GM21529 (cell line): ENCODE measurements at regions not wholly inside any gene's neighbourhood (a gene's known extent, or its start where the extent isn't known, plus 50 kb on each side); places are given as distances from the start of the nearest gene placed in this dataset.

Source experiments
- ATAC-seq: cut with Tn5 transposase; IDR thresholded peaks from one replicate; pipeline ENCODE4 v1.9.1; 2021; ENCODE audit not compliant: unreplicated experiment

DNA sequence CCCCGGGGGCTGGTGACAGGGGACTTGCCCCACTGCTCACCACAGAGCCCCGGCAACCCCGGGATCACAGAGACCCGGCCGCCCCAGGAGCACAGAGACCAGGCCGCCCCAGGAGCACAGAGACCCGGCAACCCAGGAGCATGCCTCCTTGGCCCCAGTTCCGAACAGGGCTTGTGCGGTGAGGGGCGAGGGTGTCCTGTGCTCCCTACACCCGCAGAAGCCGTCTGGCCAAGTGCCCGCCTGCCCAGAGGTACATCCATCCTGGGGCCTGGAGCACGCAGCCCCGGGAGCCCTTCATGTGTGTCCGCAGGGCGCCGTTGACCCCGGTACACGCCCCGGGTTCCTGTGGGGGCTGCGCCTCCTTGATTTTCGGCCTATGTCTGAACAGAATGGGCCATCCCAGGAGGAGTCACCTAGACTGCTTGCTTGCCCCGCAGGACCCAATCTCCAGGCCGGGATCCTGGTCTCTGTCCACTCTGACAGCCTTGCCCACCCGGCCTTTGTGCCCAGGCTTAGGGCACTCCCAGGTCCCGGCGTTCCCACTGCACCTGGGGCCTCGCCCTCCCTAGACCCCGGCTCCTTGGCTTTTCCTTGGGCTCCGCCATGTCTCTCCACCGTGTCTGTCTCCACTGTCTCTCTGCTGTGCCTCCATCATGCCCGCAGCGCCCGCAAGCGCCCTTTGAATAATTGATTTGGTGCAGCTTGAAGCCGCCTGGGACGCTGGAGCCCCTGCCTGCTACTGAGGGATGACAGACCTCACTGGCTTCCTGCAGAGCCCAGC, 219.8 kb downstream of the ERMARD start:
- no peak for ATAC-seq

DNA sequence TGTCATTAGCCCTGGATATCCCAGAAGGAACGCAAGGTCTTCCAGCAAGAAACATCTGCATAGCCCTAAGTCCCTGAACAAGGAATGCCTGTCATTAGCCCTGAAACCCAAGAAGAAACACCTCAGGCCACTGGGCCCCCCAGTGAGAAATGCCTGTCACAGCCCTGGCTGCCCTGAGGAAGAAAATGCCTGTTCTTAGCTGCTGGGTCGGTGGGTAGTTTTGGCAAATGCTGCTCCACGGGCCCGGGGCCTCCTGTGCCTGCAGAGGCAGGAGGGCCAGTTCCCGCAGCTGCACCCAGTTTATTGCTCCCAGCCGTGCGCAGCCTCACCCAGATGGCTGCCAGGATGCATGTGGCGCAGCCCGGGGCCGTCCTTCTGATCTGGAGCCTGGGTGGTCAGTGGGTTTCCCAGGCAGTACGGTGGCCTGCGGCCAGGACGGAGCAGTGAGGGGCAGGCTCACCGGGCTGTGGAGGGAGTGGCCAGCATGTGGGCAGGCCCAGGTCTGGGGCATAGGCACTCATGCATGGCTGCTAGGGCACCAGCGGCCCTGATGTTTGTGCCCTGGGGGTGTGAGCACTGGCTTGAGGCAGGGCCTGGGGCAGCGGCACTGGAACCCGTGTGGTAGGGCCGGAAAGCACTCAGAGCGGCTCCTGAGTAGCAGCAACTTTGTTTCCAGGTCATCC, 219.0 kb downstream of the ERMARD start:
- ATAC-seq, result no peak

DNA sequence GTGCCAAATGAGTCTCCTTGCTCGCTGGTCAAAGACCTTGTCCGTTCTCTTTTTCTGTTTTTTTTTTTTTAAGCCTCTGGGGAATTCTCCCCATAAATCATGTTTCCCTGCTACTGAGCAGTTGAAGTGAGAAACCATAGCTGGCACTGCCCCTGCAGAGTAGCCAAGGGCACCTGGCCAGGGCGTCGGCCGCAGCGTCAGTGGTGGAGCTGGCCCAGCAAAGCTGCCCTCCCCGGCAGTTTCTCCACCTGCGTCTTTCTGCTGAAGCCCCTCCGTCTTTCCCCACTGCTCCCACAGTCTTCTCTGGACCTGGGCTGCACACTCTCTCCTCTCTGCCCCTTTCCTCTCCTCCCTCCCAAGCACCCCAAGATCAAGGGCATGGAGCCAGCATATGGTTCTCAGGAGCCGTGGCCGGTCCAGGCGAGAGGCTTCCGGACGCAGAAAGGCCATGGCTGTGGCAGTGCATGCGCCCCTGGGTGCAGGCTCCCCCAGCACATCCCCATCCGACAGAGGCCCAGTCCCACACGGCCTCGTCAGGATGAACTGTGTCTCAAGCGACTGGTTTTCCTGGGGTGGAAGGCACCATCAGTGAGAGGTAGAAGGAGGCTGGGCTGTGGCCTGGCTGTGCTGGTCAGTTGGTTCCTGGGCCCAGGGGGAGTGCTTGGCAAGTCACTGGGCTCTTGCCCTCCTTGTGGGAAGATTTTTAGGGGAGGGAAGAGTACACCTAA, 218.1 kb downstream of the ERMARD start:
- ATAC-seq, result no peak

DNA sequence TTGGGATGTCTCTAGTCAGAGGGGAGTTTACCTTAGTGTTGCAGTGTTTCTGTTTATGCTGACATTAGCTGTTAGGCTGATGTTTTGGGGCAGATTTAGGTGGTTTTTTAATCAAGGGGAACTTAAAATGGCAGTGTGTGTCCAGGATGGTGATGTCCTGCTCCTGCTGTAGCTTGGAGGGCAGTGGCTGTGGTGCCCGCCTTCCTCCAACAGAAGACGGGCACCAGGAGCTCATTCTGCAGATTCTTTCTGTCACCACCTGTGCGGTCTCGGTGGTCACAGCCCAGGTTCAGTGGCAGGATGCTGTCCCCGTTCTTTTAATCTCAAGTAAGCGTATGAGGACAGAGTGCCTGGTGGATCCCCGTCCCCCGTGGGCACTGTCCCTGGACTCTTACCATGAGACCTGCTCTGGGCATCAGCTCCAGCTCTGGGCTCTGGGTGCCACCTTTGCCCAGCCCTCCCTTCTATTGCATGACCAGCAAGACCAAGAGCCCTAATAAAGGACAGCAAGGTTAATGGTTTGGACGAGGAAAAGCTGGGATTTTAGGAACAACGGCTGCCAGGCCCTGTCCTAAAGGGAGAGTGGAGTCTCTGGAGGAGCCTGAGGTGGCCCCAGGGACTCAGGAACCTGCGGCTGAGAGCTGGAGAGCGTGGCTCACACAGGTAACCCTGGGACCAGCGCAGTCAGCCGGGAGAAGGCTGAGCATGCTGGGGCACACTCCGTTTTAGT, 217.3 kb downstream of the ERMARD start:
- no peak for ATAC-seq

- ATAC-seq, result no peak
Observed at GRCh38 chr6:169967687-169968086, 216.3 kb downstream of the ERMARD start.

GRCh38 chr6:169966312-169967181, 215.1 kb downstream of the ERMARD start:
- ATAC-seq, result no peak

DNA sequence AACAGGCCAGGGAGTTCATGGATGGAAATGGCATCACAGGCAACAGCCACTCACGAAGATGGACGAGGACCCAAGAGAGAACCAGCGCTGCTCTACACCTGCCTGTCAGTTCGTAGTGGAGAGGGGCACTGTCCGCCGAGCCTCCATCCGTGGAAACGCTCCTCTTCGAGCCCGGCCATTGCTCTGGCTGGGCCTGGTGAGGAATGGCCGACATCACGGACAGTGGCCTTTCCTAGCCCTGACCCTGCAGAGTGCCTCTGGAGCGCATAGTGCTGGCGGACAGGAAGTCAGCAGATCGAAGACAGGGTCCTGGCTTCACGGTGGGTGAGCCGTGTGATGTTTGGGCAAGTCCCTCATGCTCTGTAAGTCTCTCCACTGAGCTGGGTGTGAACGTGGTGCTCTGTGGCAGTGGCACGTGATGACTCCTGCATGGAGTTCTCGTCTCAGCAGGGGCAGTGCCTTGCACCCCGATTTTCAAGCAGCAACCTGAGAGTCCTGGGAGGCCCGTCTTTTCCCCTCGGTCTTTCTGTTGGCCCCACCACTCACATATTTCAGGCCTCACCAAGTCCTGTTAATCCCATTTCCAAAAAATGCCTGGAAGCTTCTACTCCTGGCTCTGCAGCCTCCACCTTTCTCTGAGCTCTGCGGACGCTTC, 214.4 kb downstream of the ERMARD start:
- ATAC-seq, result no peak

GRCh38 chr6:169965239-169965638, 213.8 kb downstream of the ERMARD start:
- ATAC-seq, result no peak

GRCh38 chr6:169964486-169965180, 213.2 kb downstream of the ERMARD start:
- no peak for ATAC-seq

- ATAC-seq, result no peak
Observed at GRCh38 chr6:169963581-169964297, 212.3 kb downstream of the ERMARD start.

DNA sequence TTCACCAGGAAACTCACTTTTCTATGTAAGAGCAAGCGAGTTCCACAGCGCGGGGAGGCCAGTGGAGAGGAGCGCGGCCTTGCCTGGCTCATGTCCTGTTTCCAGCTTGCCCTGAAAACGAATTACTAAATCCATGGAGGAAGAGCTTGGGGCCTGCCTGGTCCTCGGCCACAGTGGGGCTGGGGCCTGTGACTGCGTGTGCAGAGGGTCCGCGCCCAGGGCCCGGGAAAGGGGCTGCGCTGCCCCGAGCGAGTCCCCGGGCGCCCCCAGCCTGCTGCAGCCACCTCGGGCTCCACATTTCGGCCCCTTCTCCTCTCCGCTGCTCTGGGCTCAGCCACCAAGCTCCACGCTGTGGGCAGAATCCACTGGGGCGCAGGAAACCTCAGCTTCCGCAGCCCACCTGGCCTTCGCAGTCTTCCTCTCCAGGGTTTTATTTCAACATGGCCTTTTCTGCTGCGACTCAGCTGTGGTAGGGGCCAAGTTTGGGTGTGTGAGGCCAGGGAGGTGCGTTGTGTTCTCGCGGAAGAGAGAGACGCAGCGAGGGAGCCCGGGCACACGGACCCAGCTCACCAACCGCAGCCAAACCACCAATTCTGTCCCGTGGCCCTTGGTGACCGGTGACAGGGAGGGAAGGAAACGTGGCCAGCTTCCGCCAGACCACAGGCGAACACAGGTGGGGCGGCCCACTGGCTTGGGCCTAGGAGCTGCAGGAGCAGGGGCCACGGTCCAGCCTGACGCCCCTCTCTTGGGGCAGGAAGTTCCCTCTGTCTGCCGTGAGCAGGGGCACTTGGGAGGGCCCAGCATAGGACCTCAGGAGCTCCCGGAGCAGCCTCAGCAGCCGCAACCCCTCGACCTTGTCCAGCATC, 211.4 kb downstream of the ERMARD start:
- ATAC-seq, result no peak

GRCh38 chr6:169961772-169962561, 210.5 kb downstream of the ERMARD start:
- no peak for ATAC-seq

- ATAC-seq, result no peak
Observed at GRCh38 chr6:169960886-169961611, 209.6 kb downstream of the ERMARD start.

DNA sequence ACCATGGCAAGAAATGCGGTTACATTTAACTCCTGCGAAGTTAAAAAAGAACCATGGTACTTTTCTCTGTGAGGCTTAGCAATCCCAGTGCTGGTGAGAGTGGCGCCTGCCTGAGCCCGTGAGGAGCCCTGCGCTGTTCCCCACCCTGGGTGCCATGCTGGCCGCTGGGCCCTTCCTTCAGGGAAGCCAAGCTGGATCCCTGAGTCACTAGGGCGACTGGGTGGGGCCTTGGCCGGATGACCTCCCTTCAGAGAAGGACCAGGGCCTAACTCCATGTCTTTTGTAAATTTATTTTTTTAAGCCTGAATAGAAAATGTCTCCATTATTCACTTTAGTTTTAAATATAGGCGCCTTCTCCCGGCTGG, 209.1 kb downstream of the ERMARD start:
- ATAC-seq, result no peak

GRCh38 chr6:169960003-169960344, 208.6 kb downstream of the ERMARD start:
- no peak for ATAC-seq
